C4-2B (cell line): ENCODE measurements at regions not wholly inside any gene's neighbourhood (a gene's known extent, or its start where the extent isn't known, plus 50 kb on each side); places are given as distances from the start of the nearest gene placed in this dataset.

Experiments used
- H3K27ac ChIP-seq: fragments of 450-650 bp; 2 replicates; pipeline ENCODE4 v1.5.1; 2017
- CTCF ChIP-seq: fragments of 450-650 bp; conservative IDR thresholded peaks from 2 replicates; pipeline ENCODE4 v1.5.1; 2017; ENCODE audit warnings: mild to moderate bottlenecking
- ZFX ChIP-seq: fragments of 450-650 bp; IDR thresholded peaks from 2 replicates; pipeline ENCODE4 v1.6.1; 2017

- H3K27ac ChIP-seq: no peak overlapping the region
- TF ChIP-seq ZFX (no peak), CTCF (no peak)
Observed at GRCh38 chr11:29914203-29914930, 102.5 kb downstream of the KCNA4 start.

- TF ChIP-seq CTCF: no peak
- H3K27ac ChIP-seq: no peak overlapping the region
Observed at GRCh38 chr11:29913352-29913751, 103.5 kb downstream of the KCNA4 start.

DNA sequence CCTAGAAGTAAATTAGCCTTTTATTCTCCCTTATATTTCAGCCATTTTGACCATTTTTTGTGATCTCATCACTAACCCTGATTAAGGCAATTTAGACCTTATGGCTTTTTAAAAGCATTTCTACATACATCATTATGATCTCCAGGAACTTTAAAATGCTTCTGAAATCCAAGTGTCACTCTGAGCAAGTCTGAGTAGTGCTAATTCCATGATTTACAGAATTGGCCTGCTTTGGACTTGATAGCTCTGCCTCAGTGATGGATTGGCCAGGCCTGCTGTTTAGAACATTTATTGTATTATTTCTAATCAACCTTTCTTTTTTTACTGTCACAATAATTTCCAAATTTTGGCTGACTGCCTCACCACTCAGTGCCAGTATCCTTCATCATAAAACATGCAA is 116.4 kb downstream of the KCNA4 start:
- no peak overlapping the region for H3K27ac ChIP-seq
- no peak for TF ChIP-seq ZFX
- no peak for TF ChIP-seq CTCF

DNA sequence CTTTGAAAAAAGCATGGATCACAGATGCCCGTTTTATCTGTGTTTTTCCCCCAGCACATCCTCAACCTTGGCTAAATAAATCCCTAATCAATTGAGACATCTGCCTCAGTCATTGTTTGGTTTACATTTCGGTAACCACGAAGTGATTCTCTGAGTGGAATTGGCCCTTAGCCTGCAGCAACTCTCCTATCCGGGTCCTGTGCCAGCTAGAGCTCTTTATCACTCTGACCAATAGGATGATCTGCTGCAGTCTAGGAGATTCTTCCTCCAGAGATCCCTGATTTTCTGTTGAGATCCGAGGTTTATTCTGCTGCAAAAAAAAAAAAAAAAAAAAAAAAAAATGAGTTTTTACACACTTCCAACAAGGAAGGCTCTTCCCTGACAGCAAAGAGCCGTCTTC is 137.3 kb downstream of the KCNA4 start:
- no peak for TF ChIP-seq ZFX
- TF ChIP-seq CTCF: no peak
- no peak overlapping the region for H3K27ac ChIP-seq

GRCh38 chr11:29876192-29876591 is 140.6 kb downstream of the KCNA4 start:
- no peak overlapping the region for H3K27ac ChIP-seq
- no peak for TF ChIP-seq ZFX
- no peak for TF ChIP-seq CTCF

- no peak overlapping the region for H3K27ac ChIP-seq
- no peak for TF ChIP-seq CTCF
- no peak for TF ChIP-seq ZFX
Observed at GRCh38 chr11:29847219-29847618, 169.6 kb downstream of the KCNA4 start.

GRCh38 chr11:29844701-29845379 is 172.0 kb downstream of the KCNA4 start:
- H3K27ac ChIP-seq: no peak overlapping the region
- TF ChIP-seq ZFX (no peak), CTCF (peak; percentile 9; the same call in 1 of the 2 replicates)
